ENCODE measurements at regions not wholly inside any gene's neighbourhood (a gene's known extent, or its start where the extent isn't known, plus 50 kb on each side); places are given as distances from the start of the nearest gene placed in this dataset.

DNA sequence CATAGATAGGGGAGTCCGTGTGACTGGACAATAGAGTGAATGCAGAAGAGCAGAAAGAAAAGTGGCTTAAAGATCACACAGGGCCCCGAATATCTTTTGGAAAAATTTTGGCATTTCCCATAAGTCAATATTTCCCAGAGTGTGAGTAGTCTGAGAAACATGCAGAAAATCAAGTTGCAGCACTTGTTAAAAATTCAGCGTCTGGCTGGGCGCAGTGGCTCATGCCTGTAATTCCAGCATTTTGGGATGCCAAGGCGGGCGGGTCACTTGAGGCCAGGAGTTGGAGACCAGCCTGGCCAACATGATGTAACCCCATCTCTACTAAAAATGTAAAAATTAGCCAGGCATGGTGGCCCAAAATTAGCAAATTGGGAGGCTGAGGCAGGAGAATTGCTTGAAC is 227.0 kb downstream of the DRD1 start:
- no peak for TF ChIP-seq CTCF (IDR thresholded peaks at IDR 0.05)

- TF ChIP-seq CTCF (IDR thresholded peaks at IDR 0.05), result no peak
These were observed 228.1 kb downstream of the DRD1 start for GRCh38 chr5:175215906-175216305.

GRCh38 chr5:175214152-175214551 is 229.8 kb downstream of the DRD1 start:
- TF ChIP-seq CTCF (IDR thresholded peaks at IDR 0.05), result no peak

DNA sequence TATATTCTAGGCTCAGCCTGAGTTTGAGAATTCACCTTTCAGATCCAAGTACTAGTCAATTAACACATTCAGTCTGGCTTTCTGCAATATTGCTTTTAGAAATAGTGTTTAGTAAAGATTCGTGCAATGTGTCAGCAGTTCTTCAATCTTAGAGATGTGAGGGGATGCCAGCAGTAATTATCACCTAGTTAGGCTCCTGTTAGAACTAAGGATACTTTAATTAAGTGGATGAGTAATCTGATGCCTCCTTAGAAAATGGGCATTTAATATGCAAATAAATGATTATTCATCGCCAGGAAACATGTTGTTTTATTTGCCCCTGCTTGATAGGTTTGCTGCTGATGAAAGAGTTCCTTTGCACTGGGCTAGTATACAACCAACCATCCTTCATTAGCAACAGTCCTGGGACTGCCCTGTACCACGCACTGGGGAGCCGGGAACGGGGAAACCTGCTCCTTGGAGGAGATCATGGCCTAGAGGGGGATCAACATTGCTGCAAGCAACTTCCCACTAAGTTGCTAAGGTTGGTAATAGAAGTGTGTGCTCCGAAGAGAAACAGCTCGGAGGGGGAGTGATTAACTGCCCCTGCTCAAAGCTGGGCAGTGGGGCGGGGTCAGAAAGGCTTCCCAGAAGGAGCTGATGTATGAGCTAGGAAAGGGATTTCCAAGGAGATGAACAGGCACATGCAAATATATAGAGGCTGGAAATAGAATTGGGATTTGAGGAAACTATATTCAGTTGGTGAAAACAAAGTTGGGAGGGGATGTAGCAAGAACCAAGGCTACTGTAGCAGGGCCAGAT is 231.8 kb downstream of the DRD1 start:
- TF ChIP-seq CTCF (IDR thresholded peaks at IDR 0.05), result no peak

DNA sequence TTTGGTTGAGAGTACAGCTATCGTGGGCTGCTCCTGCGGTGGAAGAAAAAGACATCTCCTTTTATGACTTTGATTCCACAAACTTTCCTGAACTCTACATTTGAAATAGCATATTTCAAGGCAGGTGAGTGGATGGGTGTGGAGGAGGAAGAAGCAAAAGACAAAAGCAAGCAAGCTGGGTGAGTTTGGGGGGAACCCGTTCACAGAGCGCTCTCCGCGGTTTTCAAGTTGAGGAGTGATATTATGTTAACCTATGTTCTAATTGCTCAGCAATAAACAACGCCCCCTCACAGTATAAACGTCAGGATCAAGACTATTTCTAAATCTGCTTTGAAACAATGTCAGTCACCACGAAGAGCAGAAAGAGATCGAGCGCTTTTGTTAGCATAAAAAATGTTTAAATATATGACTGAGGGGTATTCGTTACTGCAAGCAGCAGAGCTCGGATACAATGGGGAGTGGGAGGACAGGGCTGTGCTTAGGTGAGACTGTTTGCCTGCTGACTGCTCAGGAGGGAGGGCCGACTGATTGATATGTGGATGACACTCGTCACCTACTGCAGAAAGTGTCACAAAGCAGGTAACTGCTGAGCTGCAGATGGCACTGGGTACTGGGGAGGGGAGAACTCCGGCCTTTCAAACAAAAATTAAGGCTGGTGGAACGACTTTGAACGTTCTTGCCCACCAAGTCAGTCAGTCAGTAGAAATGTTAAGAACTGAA is 236.5 kb downstream of the DRD1 start:
- no peak for TF ChIP-seq CTCF (IDR thresholded peaks at IDR 0.05)

DNA sequence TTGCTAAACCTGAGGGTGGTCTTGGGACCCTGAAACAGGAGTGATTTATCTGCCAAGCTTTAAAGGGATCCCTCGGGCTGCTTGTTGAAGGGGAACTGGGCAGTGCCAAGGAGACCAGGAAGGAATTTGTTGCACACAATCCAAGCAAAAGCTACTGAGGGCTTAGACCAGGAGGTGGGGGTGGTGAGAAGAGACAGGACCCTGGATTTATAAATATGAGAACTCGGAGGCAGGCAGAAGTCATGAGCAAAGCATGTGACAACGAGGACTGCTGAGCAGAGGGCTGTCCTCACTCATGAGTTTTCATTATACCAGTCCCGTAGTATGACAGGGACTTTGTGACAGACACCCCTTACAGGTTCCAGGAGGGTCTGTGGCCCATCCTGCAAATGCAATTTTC is 237.3 kb downstream of the DRD1 start:
- TF ChIP-seq CTCF (IDR thresholded peaks at IDR 0.05), result no peak

DNA sequence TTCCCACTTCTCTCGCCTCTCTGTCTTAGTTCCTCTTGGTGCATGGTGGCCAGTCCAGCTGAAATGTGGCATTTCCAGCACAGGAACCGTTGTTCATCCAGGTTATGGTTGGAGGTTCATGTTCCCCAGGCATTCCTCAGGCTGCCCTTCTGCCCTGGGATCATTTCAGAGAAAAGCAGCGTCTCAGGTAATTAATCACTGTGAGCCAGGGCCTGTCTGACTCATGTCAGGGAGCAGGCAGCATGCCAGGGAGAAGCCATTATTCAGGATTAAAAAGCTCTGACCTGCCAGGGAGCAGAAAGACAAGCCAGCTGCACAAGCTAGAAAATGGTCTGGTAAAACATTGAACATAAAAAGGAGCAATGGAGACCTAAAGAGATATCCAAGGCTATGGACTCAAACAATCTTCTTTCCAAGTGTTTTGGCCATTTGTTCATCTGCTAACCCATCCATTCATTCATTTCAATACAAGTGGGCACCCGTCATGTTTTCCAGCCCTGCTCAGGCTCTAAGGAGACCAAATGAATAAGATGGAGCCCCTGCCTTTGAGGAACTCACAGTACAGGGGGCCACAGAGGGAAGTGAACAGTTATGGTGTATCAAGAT is 241.4 kb downstream of the DRD1 start:
- no peak for TF ChIP-seq CTCF (IDR thresholded peaks at IDR 0.05)
